Rectal smooth muscle tissue (tissue), 1 donor: ENCODE measurements at regions not wholly inside any gene's neighbourhood (a gene's known extent, or its start where the extent isn't known, plus 50 kb on each side); places are given as distances from the start of the nearest gene placed in this dataset.
"Not testable (repeated sequence)": the region's sequence is repeated elsewhere in the genome, so short reads cannot be mapped to it uniquely, and the experiment has no call there.

Source experiments
- H3K27ac ChIP-seq: one replicate; pipeline ENCODE4 v1.7.0; 2013; ENCODE audit warnings: low read depth, low read length, inconsistent platforms
- H3K27me3 ChIP-seq: one replicate; pipeline ENCODE4 v1.7.0; 2013; ENCODE audit warnings: low read length; ENCODE audit not compliant: control insufficient read depth, insufficient read depth
- H3K36me3 ChIP-seq: one replicate; pipeline ENCODE4 v1.7.0; 2013; ENCODE audit warnings: low read length; ENCODE audit not compliant: control insufficient read depth, insufficient read depth
- H3K4me1 ChIP-seq: one replicate; pipeline ENCODE4 v1.7.0; 2013; ENCODE audit warnings: low read length; ENCODE audit not compliant: control insufficient read depth, insufficient read depth
- H3K4me3 ChIP-seq: one replicate; pipeline ENCODE4 v1.7.0; 2013; ENCODE audit warnings: low read length
- H3K9ac ChIP-seq: one replicate; pipeline ENCODE4 v1.7.0; 2013; ENCODE audit warnings: low read length

GRCh38 chr2:81002906-81003305 is 698.4 kb upstream of the LRRTM1 start:
- H3K4me1 ChIP-seq = no peaks in the 10 kb centered on the region
- no peaks in the 10 kb centered on the region for H3K27me3 ChIP-seq
- H3K9ac ChIP-seq = no peak overlapping the region
- no peak overlapping the region for H3K27ac ChIP-seq
- no peaks in the 10 kb centered on the region for H3K36me3 ChIP-seq
- H3K4me3 ChIP-seq = no peak overlapping the region

GRCh38 chr2:80987466-80987865 is 682.9 kb upstream of the LRRTM1 start:
- Histone ChIP-seq H3K4me3 (no peak overlapping the region), H3K9ac (no peak overlapping the region), H3K27me3 (no peaks in the 10 kb centered on the region), H3K27ac (no peak overlapping the region), H3K36me3 (no peaks in the 10 kb centered on the region), H3K4me1 (no peaks in the 10 kb centered on the region)

GRCh38 chr2:80969900-80970299 is 665.3 kb upstream of the LRRTM1 start:
- no peak overlapping the region for H3K9ac ChIP-seq
- H3K36me3 ChIP-seq = no peaks in the 10 kb centered on the region
- no peaks in the 10 kb centered on the region for H3K4me1 ChIP-seq
- H3K27ac ChIP-seq = no peak overlapping the region
- H3K4me3 ChIP-seq = no peak overlapping the region
- no peaks in the 10 kb centered on the region for H3K27me3 ChIP-seq

- H3K27ac ChIP-seq = no peak overlapping the region
- H3K4me3 ChIP-seq = no peak overlapping the region
- no peak overlapping the region for H3K9ac ChIP-seq
- H3K4me1 ChIP-seq = no peaks in the 10 kb centered on the region
- H3K36me3 ChIP-seq = no peaks in the 10 kb centered on the region
- H3K27me3 ChIP-seq = no peaks in the 10 kb centered on the region
Measured at GRCh38 chr2:80968450-80968849, 663.9 kb upstream of the LRRTM1 start.

GRCh38 chr2:80947601-80948130 is 643.1 kb upstream of the LRRTM1 start:
- Histone ChIP-seq H3K9ac (no peak overlapping the region), H3K27ac (no peak overlapping the region), H3K4me3 (no peak overlapping the region), H3K36me3 (no peaks in the 10 kb centered on the region), H3K27me3 (no peaks in the 10 kb centered on the region), H3K4me1 (no peaks in the 10 kb centered on the region)

GRCh38 chr2:80943487-80943886 is 638.9 kb upstream of the LRRTM1 start:
- Histone ChIP-seq H3K4me3 (no peak overlapping the region), H3K36me3 (no peaks in the 10 kb centered on the region), H3K4me1 (no peaks in the 10 kb centered on the region), H3K9ac (no peak overlapping the region), H3K27me3 (no peaks in the 10 kb centered on the region), H3K27ac (no peak overlapping the region)

GRCh38 chr2:80942766-80943165 is 638.2 kb upstream of the LRRTM1 start:
- Histone ChIP-seq H3K27me3 (no peaks in the 10 kb centered on the region), H3K4me1 (no peaks in the 10 kb centered on the region), H3K27ac (no peak overlapping the region), H3K36me3 (no peaks in the 10 kb centered on the region), H3K9ac (no peak overlapping the region), H3K4me3 (no peak overlapping the region)

GRCh38 chr2:80938463-80938862 is 633.9 kb upstream of the LRRTM1 start:
- no peak overlapping the region for H3K27ac ChIP-seq
- H3K27me3 ChIP-seq = no peaks in the 10 kb centered on the region
- H3K36me3 ChIP-seq = no peaks in the 10 kb centered on the region
- no peaks in the 10 kb centered on the region for H3K4me1 ChIP-seq
- H3K4me3 ChIP-seq = no peak overlapping the region
- no peak overlapping the region for H3K9ac ChIP-seq

- not testable (repeated sequence) for H3K27ac ChIP-seq, H3K9ac ChIP-seq, H3K36me3 ChIP-seq, H3K4me3 ChIP-seq, H3K27me3 ChIP-seq, H3K4me1 ChIP-seq
Measured at GRCh38 chr2:80931820-80932219, 627.3 kb upstream of the LRRTM1 start.

GRCh38 chr2:80930777-80931176 is 626.2 kb upstream of the LRRTM1 start:
- Histone ChIP-seq H3K36me3 (no peaks in the 10 kb centered on the region), H3K27me3 (no peaks in the 10 kb centered on the region), H3K9ac (no peak overlapping the region), H3K4me3 (no peak overlapping the region), H3K27ac (no peak overlapping the region), H3K4me1 (no peaks in the 10 kb centered on the region)

GRCh38 chr2:80926168-80926567 is 621.6 kb upstream of the LRRTM1 start:
- Histone ChIP-seq H3K4me1 (no peaks in the 10 kb centered on the region), H3K27ac (no peak overlapping the region), H3K9ac (no peak overlapping the region), H3K36me3 (no peaks in the 10 kb centered on the region), H3K27me3 (no peaks in the 10 kb centered on the region), H3K4me3 (no peak overlapping the region)

- H3K9ac ChIP-seq = no peak overlapping the region
- H3K36me3 ChIP-seq = no peaks in the 10 kb centered on the region
- H3K27ac ChIP-seq = no peak overlapping the region
- H3K4me3 ChIP-seq = no peak overlapping the region
- H3K27me3 ChIP-seq = no peaks in the 10 kb centered on the region
- H3K4me1 ChIP-seq = no peaks in the 10 kb centered on the region
Measured at GRCh38 chr2:80896576-80896975, 592.0 kb upstream of the LRRTM1 start.

GRCh38 chr2:80894486-80894885 is 589.9 kb upstream of the LRRTM1 start:
- Histone ChIP-seq H3K4me3 (no peak overlapping the region), H3K27me3 (no peaks in the 10 kb centered on the region), H3K27ac (no peak overlapping the region), H3K36me3 (no peaks in the 10 kb centered on the region), H3K4me1 (no peaks in the 10 kb centered on the region), H3K9ac (no peak overlapping the region)
